ENCODE measurements at regions not wholly inside any gene's neighbourhood (a gene's known extent, or its start where the extent isn't known, plus 50 kb on each side); places are given as distances from the start of the nearest gene placed in this dataset.

GRCh38 chr18:47586418-47587070 lies 335.1 kb upstream of the SKOR2 start:
- H3K4me3 ChIP-seq (ENCODE audit: low read depth, low read length), result no peak overlapping the region
- no peak for DNase-seq (ENCODE audit: low read depth)
- TF ChIP-seq, protein P1, sequence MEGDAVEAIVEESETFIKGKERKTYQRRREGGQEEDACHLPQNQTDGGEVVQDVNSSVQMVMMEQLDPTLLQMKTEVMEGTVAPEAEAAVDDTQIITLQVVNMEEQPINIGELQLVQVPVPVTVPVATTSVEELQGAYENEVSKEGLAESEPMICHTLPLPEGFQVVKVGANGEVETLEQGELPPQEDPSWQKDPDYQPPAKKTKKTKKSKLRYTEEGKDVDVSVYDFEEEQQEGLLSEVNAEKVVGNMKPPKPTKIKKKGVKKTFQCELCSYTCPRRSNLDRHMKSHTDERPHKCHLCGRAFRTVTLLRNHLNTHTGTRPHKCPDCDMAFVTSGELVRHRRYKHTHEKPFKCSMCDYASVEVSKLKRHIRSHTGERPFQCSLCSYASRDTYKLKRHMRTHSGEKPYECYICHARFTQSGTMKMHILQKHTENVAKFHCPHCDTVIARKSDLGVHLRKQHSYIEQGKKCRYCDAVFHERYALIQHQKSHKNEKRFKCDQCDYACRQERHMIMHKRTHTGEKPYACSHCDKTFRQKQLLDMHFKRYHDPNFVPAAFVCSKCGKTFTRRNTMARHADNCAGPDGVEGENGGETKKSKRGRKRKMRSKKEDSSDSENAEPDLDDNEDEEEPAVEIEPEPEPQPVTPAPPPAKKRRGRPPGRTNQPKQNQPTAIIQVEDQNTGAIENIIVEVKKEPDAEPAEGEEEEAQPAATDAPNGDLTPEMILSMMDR (IDR thresholded peaks at IDR 0.05; ENCODE audit: insufficient read depth, low read depth, low read length, missing control alignments), result no peak

DNA sequence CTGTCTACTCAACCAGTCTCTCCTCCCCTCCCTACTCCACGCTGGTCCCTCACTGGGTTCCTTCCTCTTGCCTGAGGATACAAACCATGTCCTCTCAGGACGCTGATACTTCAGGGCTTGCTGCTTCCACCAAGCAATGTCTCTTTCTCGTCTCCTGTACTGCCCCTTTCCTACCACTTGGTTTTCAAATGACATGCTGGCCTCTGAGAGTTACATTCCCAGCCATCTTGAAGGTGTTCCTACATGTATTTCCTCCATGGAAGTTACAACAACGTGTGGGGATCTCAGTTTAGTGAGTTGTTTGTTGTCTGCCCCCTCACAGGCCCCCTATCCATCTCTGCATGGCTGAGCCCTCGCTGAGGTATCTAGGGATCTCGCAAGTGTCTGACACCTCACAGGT lies 334.5 kb upstream of the SKOR2 start:
- no peak overlapping the region for H3K4me3 ChIP-seq (ENCODE audit: low read depth, low read length)
- TF ChIP-seq, protein P1 (IDR thresholded peaks at IDR 0.05; ENCODE audit: insufficient read depth, low read depth, low read length, missing control alignments), result no peak
- no peak for DNase-seq (ENCODE audit: low read depth)

DNA sequence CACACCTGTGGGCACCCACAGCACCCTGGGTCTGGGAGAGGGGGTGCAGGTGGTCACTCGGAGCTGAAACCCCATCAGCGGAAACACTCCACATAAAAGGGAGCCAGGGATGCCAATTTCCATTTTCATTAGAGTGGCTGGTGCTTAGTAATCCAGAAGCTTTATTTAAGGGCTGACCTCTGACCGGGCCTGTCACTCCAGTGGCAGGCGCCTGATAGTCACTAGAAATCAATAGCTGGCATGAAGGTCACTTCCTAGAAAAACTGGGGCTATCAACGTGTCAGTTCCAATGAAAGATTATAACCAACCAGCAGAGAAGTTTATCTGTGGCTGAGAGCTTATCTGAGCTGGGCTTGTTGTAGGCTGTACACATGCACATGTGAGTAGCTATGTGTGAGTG lies 333.7 kb upstream of the SKOR2 start:
- no peak overlapping the region for H3K4me3 ChIP-seq (ENCODE audit: low read depth, low read length)
- TF ChIP-seq, protein P1 (IDR thresholded peaks at IDR 0.05; ENCODE audit: insufficient read depth, low read depth, low read length, missing control alignments), result no peak
- DNase-seq (ENCODE audit: low read depth), result no peak

DNA sequence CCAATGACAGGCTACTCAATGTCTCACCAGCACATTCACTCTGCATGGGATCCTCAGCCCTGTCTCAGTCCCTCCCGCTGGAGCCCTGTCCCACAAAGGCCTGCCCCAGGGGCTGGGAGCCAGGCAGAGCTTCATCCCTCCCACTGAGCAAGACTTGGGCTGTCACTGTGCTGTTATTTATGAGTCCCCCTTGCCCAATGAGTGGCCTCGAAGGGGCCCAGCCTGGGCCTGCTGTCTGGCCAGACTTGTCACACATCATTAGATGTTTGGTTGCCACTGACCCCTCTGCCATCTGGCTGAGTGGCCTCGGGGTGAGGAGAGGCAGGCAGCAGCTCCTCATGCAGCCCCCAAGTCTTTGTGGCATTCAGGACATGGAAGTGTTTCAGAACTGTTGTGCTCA lies 330.6 kb upstream of the SKOR2 start:
- TF ChIP-seq, protein P1 (IDR thresholded peaks at IDR 0.05; ENCODE audit: insufficient read depth, low read depth, low read length, missing control alignments), result no peak
- H3K4me3 ChIP-seq (ENCODE audit: low read depth, low read length), result no peak overlapping the region
- DNase-seq (ENCODE audit: low read depth), result no peak

DNA sequence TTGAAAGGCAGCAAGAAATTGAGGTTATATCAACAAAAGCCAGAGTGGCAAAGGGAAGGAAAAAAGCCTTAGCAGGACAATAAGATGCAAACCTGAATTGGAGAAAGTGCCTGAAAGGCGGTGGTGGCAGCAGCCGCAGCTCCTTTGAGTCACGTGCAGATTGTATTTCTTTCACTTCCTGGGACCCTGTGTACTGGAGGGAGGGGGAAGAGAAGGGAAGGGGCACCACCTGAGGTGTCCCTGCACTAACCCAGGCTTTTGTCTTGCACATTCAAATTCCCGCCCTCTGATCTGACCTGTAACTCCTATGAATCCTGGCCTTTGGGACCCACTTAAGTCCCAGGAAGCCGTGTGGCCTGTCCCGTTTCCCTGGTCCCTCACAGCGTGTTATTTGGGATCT lies 326.1 kb upstream of the SKOR2 start:
- TF ChIP-seq, protein P1 (IDR thresholded peaks at IDR 0.05; ENCODE audit: insufficient read depth, low read depth, low read length, missing control alignments), result no peak
- DNase-seq (ENCODE audit: low read depth), result no peak
- no peak overlapping the region for H3K4me3 ChIP-seq (ENCODE audit: low read depth, low read length)

DNA sequence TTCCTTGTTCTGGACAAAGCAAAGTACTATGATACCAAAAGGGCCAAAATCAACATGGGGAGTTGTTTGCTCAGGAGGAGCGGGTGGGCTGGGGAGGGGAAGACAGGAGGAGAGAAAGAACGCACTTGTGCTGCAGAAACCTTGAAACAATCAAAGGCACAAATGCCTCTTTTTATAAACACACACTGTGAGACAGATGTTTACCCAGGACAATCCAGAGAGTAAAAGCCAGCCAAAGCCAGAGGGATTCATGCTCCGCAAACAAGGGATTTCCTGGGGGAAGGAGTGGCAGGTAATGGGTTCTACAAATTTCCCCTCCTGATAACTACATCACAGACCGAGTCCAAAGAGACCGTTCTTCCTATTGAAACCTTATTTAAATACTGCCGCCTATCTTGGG lies 323.5 kb upstream of the SKOR2 start:
- TF ChIP-seq, protein P1 (IDR thresholded peaks at IDR 0.05; ENCODE audit: insufficient read depth, low read depth, low read length, missing control alignments), result no peak
- no peak overlapping the region for H3K4me3 ChIP-seq (ENCODE audit: low read depth, low read length)
- DNase-seq (ENCODE audit: low read depth), result no peak

DNA sequence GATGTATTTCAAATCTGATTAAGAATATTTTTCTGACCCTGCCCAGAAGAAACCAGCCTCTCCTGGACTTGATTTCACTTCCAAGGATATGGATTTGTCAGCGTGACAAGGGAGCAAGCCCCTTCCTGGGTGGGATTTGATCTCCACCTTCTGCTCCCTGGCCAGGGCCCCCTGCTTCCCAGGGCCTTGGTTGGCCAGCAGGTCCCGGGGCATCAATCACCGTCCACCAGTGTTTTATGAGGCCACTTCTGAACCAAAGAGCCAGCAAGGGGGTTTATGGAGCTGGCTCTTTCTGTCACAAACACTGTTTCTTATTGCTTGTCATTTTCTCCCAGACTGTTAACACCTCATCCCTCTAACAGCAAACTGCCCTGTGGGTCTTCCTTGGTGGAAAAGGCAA lies 320.5 kb upstream of the SKOR2 start:
- TF ChIP-seq, protein P1 (IDR thresholded peaks at IDR 0.05; ENCODE audit: insufficient read depth, low read depth, low read length, missing control alignments), result no peak
- H3K4me3 ChIP-seq (ENCODE audit: low read depth, low read length), result no peak overlapping the region
- DNase-seq (ENCODE audit: low read depth), result no peak
